ENCODE measurements at regions not wholly inside any gene's neighbourhood (a gene's known extent, or its start where the extent isn't known, plus 50 kb on each side); places are given as distances from the start of the nearest gene placed in this dataset.

DNA sequence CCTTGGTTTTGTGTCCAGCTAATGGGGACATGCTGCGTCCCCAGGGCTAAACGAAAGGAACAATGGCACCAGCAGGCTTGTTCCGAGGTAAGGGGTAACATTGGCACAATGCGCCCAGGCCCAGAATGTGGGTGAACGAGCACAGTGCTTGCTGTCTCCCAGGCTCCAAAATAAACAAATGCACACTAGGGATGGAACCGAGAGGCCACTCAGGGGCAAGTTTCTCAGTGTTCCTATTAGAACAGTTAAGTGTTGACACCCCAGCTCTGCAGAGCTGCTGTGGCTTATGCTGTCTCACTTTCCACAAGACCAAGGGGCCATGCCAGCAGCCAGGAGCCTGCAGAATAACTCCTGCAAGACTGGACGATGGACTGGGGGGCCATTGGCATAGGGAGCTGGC, 492.4 kb downstream of the GADD45G start:
- no peaks in the 10 kb centered on the region; a peak in 1 of 4 replicates for H3K79me2 ChIP-seq (ENCODE audit: control insufficient read depth in 1 of 2, insufficient read depth in 2 of 2, low read length in 2 of 2)
- 88% methylated on average over 7 of the region's 7 CpGs; no CpG with 5 or more reads in 1 of the 2 experiments for WGBS, 2 experiments (ENCODE audit: extremely low coverage in 1 of 2, insufficient coverage in 1 of 2, insufficient read length in 1 of 2, insufficient replicate concordance in 2 of 2, low coverage in 1 of 2, low lambda C conversion rate in 2 of 2, missing lambda C conversion rate in 1 of 2)
- no peak overlapping the region for H2AFZ ChIP-seq (ENCODE audit: low read length)
- no peak for DNase-seq (ENCODE audit: low read depth in 1 of 2, low spot score in 2 of 2)
- H4K8ac ChIP-seq (ENCODE audit: extremely low read depth, insufficient read depth, low read length), result no peak overlapping the region
- H4K20me1 ChIP-seq (replicated peaks in 1 of 2; ENCODE audit: control insufficient read depth in 1 of 2, insufficient read depth in 2 of 2, low read length in 2 of 2), result peaks cover 0 to 7% of the 10 kb centered on the region in 2 experiments
- H2BK15ac ChIP-seq (ENCODE audit: low read length), result no peak overlapping the region
- H2BK20ac ChIP-seq (ENCODE audit: low read length), result no peak overlapping the region
- no peaks in the 10 kb centered on the region for H3K79me1 ChIP-seq (ENCODE audit: low read depth, low read length)
- H2BK12ac ChIP-seq (ENCODE audit: low read depth, low read length), result no peak overlapping the region
- no peak overlapping the region for H3K9ac ChIP-seq (replicated peaks in 1 of 4; ENCODE audit: extremely low read depth in 1 of 4, low read depth in 3 of 4, low read length in 3 of 4)
- H3K4me1 ChIP-seq (replicated peaks in 1 of 4; ENCODE audit: control insufficient read depth in 3 of 4, insufficient read depth in 4 of 4, low read length in 3 of 4), result peaks cover 0 to 3% (median 0%) of the 10 kb centered on the region in 4 experiments; a peak in 1 of 7 replicates
- peaks cover 8% of the 10 kb centered on the region; the same call in 1 of the 2 replicates for H3K23me2 ChIP-seq (ENCODE audit: low read depth, low read length)
- FAIRE-seq, result no peak
- H3K9me3 ChIP-seq (ENCODE audit: insufficient read depth in 2 of 2, low read depth in 1 of 2, low read length in 1 of 2), result no peaks in the 10 kb centered on the region
- no peak overlapping the region for H2BK5ac ChIP-seq (ENCODE audit: low read depth, low read length)
- no peak overlapping the region for H4K5ac ChIP-seq (ENCODE audit: insufficient read length, low read depth, low read length)
- H3K56ac ChIP-seq (replicated peaks; ENCODE audit: insufficient read length, low read depth, low read length), result no peak overlapping the region
- H2AK5ac ChIP-seq (ENCODE audit: low read depth, low read length), result no peak overlapping the region
- ChIA-PET POLR2A (ENCODE audit: partially characterized antibody) (interaction anchor here (1.0 to 2.3 kb wide), 2 partner anchors 492 to 494 kb away, joined by 3 to 6 read pairs; partner anchors contain the start of gene GADD45G), CTCF (ENCODE audit: partially characterized antibody) (interaction anchor here (0.9 to 7.3 kb wide), 21 partner anchors 28 to 533 kb away, joined by 3 to 84 read pairs (median 4); no protein-coding TSS in a partner anchor)
- no peak overlapping the region for H3K4me3 ChIP-seq (ENCODE audit: extremely low read depth in 1 of 4, insufficient read depth in 2 of 4, low read depth in 3 of 4, low read length in 4 of 4)
- H3K27me3 ChIP-seq (replicated peaks in 1 of 4; ENCODE audit: control insufficient read depth in 3 of 4, extremely low read depth in 1 of 4, insufficient read depth in 3 of 4, low read length in 3 of 4), result no peaks in the 10 kb centered on the region; a peak in 2 of 7 replicates
- H2BK120ac ChIP-seq (replicated peaks; ENCODE audit: low read depth, low read length), result no peak overlapping the region
- no peak overlapping the region for H3K4ac ChIP-seq (replicated peaks; ENCODE audit: insufficient read length, low read depth, low read length)
- H3K4me2 ChIP-seq (ENCODE audit: insufficient read depth in 1 of 2, low read depth in 2 of 2, low read length in 2 of 2), result no peak overlapping the region
- H3K18ac ChIP-seq (ENCODE audit: extremely low read depth, low read length), result no peak overlapping the region
- no peak overlapping the region for H3K27ac ChIP-seq (ENCODE audit: low read depth, low read length)
- H3K36me3 ChIP-seq (ENCODE audit: control insufficient read depth in 2 of 4, insufficient read depth in 4 of 4, low read length in 3 of 4), result no peaks in the 10 kb centered on the region
- H3K23ac ChIP-seq (ENCODE audit: insufficient read length), result no peak overlapping the region
- H4K91ac ChIP-seq (replicated peaks; ENCODE audit: insufficient read length, low read length), result no peak overlapping the region
- no peak overlapping the region for H3K14ac ChIP-seq (ENCODE audit: insufficient read length)
- TF ChIP-seq RBBP5 (IDR thresholded peaks at IDR 0.05; ENCODE audit: borderline replicate concordance, low read depth, low read length) (no peak), CHD1 (IDR thresholded peaks at IDR 0.05; ENCODE audit: low read depth, low read length) (no peak), EZH2 (IDR thresholded peaks at IDR 0.05; ENCODE audit: low read depth, low read length, severe bottlenecking) (no peak), RAD21 (IDR thresholded peaks at IDR 0.05 in 1 of 2, conservative IDR thresholded peaks at IDR 0.05 in 1 of 2; ENCODE audit: low read depth in 2 of 2, low read length in 2 of 2) (no peak), EP300 (IDR thresholded peaks at IDR 0.05; ENCODE audit: borderline replicate concordance in 1 of 2, low read depth in 2 of 2, low read length in 2 of 2) (no peak), KDM4A (IDR thresholded peaks at IDR 0.05; ENCODE audit: low read depth, low read length, severe bottlenecking) (no peak)

Data from H1 (cell line).